NCI-H345 (cell line): ENCODE measurements at regions not wholly inside any gene's neighbourhood (a gene's known extent, or its start where the extent isn't known, plus 50 kb on each side); places are given as distances from the start of the nearest gene placed in this dataset.

ENCODE experiments used
- DNase-seq: peaks from one replicate; lab custom pipeline; 2025; lab: John Stamatoyannopoulos, UW

GRCh38 chr18:24831081-24831480 is 370.6 kb downstream of the HRH4 start:
- no peak for DNase-seq

GRCh38 chr18:24831871-24832665 is 371.6 kb downstream of the HRH4 start:
- no peak for DNase-seq

GRCh38 chr18:24835751-24836150 is 375.3 kb downstream of the HRH4 start:
- DNase-seq = no peak

GRCh38 chr18:24837066-24837465 is 376.6 kb downstream of the HRH4 start:
- DNase-seq = no peak

GRCh38 chr18:24840051-24840450 is 379.6 kb downstream of the HRH4 start:
- DNase-seq = no peak

- no peak for DNase-seq
Measured at GRCh38 chr18:24840640-24841039, 380.2 kb downstream of the HRH4 start.

- DNase-seq = no peak
Measured at GRCh38 chr18:24841536-24841935, 381.1 kb downstream of the HRH4 start.

- DNase-seq = no peak
Measured at GRCh38 chr18:24843123-24843522, 382.7 kb downstream of the HRH4 start.

GRCh38 chr18:24846138-24846537 is 385.7 kb downstream of the HRH4 start:
- DNase-seq = no peak

- no peak for DNase-seq
Measured at GRCh38 chr18:24850532-24850931, 390.1 kb downstream of the HRH4 start.

GRCh38 chr18:24853076-24853475 is 392.6 kb downstream of the HRH4 start:
- DNase-seq = no peak

GRCh38 chr18:24860978-24861680 is 400.7 kb downstream of the HRH4 start:
- no peak for DNase-seq

GRCh38 chr18:24862201-24862816 is 401.9 kb downstream of the HRH4 start:
- no peak for DNase-seq

- no peak for DNase-seq
Measured at GRCh38 chr18:24868311-24868710, 407.9 kb downstream of the HRH4 start.

GRCh38 chr18:24868760-24869237 is 408.4 kb downstream of the HRH4 start:
- DNase-seq = no peak

GRCh38 chr18:24869285-24869684 is 408.8 kb downstream of the HRH4 start:
- no peak for DNase-seq

- no peak for DNase-seq
Measured at GRCh38 chr18:24875286-24875685, 414.8 kb downstream of the HRH4 start.

GRCh38 chr18:24875777-24876176 is 415.3 kb downstream of the HRH4 start:
- DNase-seq = no peak

GRCh38 chr18:24876266-24876665 is 415.8 kb downstream of the HRH4 start:
- no peak for DNase-seq

GRCh38 chr18:24877066-24877465 is 416.6 kb downstream of the HRH4 start:
- no peak for DNase-seq

- no peak for DNase-seq
Measured at GRCh38 chr18:24877546-24877945, 417.1 kb downstream of the HRH4 start.

GRCh38 chr18:24878289-24878688 is 417.9 kb downstream of the HRH4 start:
- DNase-seq = no peak

GRCh38 chr18:24885276-24885675 is 424.8 kb downstream of the HRH4 start:
- DNase-seq = no peak
